Tibial nerve (tissue), 4 donors: ENCODE measurements at regions not wholly inside any gene's neighbourhood (a gene's known extent, or its start where the extent isn't known, plus 50 kb on each side); places are given as distances from the start of the nearest gene placed in this dataset.
A peak's percentile ranks its signal among the peaks of the same experiment; 100 is the strongest.

Experiments used
- DNase-seq, 2 donors: peaks; one replicate each; pipeline ENCODE4 v3.0.0-alpha.2; 2019; ENCODE audit warnings: low spot score in 2 of 2
- H3K27ac ChIP-seq, 4 donors: fragments of 200-600 bp; sonication (generic) in 3 of 4; one replicate each; pipeline ENCODE4 v1.5.1; 2017 to 2019; ENCODE audit warnings: mild to moderate bottlenecking in 1 of 4
- H3K27me3 ChIP-seq, 2 donors: fragments of 200-600 bp; sonication (generic) in 1 of 2; one replicate each; pipeline versions ENCODE4 v1.5.1 to v1.6.0; 2017 to 2019
- H3K36me3 ChIP-seq, 3 donors: fragments of 200-600 bp; sonication (generic); one replicate each; pipeline ENCODE4 v1.5.1; 2018 to 2019
- H3K4me1 ChIP-seq, 4 donors: fragments of 200-600 bp; sonication (generic) in 3 of 4; one replicate each; pipeline ENCODE4 v1.5.1; 2017 to 2019
- H3K4me3 ChIP-seq, 4 donors: fragments of 200-600 bp; sonication (generic) in 3 of 4; one replicate each; pipeline ENCODE4 v1.5.1; 2017 to 2019; ENCODE audit warnings: mild to moderate bottlenecking in 1 of 4, moderate library complexity in 1 of 4
- H3K9me3 ChIP-seq, 4 donors: fragments of 200-600 bp; sonication (generic) in 3 of 4; one replicate each; pipeline ENCODE4 v1.5.1; 2017 to 2019
- EP300 ChIP-seq, 2 donors: sonication (generic); formaldehyde crosslinking; IDR thresholded peaks; one replicate each; pipeline ENCODE4 v1.6.1; 2017; ENCODE audit warnings: antibody characterized with exemption in 2 of 2, mild to moderate bottlenecking in 1 of 2
- POLR2A ChIP-seq, 2 donors: fragments of 450-650 bp; IDR thresholded peaks; one replicate each; pipeline ENCODE4 v1.6.1; 2017; ENCODE audit warnings: antibody characterized with exemption in 2 of 2, mild to moderate bottlenecking in 2 of 2, moderate library complexity in 2 of 2
- WGBS, 2 donors: methylation state at CpG; one replicate each; pipeline ENCODE4 v1.1.5; 2018; 5-methylcytosine and 5-hydroxymethylcytosine counted together
- TF ChIP-seq, protein P1 (sequence below), 5 experiments: fragments of 200-600 bp in 3 of 5; fragments of 450-650 bp in 2 of 5; sonication (generic) in 3 of 5; IDR thresholded peaks; one replicate each; pipeline ENCODE4 v1.5.1; 2016 to 2019; ENCODE audit warnings: antibody characterized with exemption in 5 of 5, mild to moderate bottlenecking in 3 of 5, moderate library complexity in 2 of 5

DNA sequence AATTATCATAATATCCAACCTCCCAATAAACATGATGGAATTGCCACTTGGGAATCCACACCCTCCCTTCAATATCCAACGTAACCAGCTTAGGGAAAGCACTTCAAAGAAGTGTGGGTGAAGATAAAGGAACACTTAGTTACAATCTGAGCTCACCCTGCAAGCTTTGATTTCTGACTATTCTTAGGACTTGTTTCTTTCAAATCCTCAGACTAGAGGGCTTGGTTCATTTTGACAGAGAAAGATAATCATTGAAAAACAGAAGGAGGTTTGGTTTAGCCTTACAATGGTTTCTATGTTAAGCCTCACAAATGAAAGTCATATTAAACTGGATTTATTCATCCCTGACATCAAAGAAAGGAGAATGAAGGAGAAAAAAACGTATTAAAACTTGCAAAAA is 57.9 kb upstream of the SYT13 start:
- no peak for DNase-seq
- no peak overlapping the region for H3K27ac ChIP-seq
- WGBS, 2 donors = 28 to 36% methylated on average over 2 of the region's 2 CpGs
- TF ChIP-seq, protein P1, sequence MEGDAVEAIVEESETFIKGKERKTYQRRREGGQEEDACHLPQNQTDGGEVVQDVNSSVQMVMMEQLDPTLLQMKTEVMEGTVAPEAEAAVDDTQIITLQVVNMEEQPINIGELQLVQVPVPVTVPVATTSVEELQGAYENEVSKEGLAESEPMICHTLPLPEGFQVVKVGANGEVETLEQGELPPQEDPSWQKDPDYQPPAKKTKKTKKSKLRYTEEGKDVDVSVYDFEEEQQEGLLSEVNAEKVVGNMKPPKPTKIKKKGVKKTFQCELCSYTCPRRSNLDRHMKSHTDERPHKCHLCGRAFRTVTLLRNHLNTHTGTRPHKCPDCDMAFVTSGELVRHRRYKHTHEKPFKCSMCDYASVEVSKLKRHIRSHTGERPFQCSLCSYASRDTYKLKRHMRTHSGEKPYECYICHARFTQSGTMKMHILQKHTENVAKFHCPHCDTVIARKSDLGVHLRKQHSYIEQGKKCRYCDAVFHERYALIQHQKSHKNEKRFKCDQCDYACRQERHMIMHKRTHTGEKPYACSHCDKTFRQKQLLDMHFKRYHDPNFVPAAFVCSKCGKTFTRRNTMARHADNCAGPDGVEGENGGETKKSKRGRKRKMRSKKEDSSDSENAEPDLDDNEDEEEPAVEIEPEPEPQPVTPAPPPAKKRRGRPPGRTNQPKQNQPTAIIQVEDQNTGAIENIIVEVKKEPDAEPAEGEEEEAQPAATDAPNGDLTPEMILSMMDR (IDR thresholded peaks at IDR 0.05) = no peak
- TF ChIP-seq POLR2A (IDR thresholded peaks at IDR 0.05) (no peak), EP300 (IDR thresholded peaks at IDR 0.05) (no peak)
- H3K4me1 ChIP-seq = peaks cover 0 to 11% (median 0%) of the 10 kb centered on the region in 4 donors
- H3K27me3 ChIP-seq = peaks cover 0 to 15% of the 10 kb centered on the region in 2 donors
- no peak overlapping the region for H3K4me3 ChIP-seq
- no peaks in the 10 kb centered on the region for H3K9me3 ChIP-seq
- H3K36me3 ChIP-seq = no peaks in the 10 kb centered on the region

DNA sequence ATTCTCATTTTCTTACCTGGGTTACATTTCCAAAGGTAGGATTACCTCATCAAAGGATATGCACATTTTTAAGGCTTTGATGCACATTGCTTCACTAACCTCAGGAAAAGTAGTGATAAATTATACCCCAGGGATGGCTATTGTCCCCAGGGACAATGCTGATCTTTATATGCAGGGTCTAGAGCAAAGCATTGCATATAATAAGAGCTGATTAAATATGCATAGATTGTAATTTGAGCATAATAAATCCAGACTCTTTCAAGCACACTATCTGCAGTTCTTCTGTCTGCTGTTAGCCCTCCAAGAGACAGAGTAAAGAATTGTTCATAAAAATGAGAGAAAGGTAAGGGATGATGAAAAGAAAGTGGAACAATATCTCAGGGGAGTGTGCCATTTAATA is 57.3 kb upstream of the SYT13 start:
- Histone ChIP-seq H3K36me3 (no peaks in the 10 kb centered on the region), H3K9me3 (no peaks in the 10 kb centered on the region)
- no peak for DNase-seq

DNA sequence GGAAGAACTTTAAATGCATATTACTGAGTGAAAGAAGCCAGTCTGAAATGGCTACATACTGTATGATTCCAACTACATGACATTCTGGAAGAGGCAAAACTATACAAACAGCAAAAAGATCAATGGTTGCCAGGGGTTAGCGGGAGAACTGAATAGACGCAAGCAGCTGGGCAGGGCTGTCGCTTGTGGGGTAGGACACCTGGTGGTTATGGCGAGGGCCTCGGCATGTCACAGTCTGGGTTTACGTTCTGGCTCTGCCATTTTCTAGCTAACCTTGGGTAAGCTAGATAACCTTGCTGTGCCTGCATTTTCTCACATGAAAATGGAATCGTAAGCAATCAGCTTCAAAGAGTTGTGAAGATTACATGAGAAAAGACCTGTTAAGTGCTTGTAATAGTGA is 55.2 kb upstream of the SYT13 start:
- no peak for TF ChIP-seq EP300 (IDR thresholded peaks at IDR 0.05)
- TF ChIP-seq, protein P1 (IDR thresholded peaks at IDR 0.05) = no peak
- no peak for TF ChIP-seq POLR2A (IDR thresholded peaks at IDR 0.05)
- H3K4me3 ChIP-seq = no peak overlapping the region
- H3K36me3 ChIP-seq = no peaks in the 10 kb centered on the region
- H3K4me1 ChIP-seq = peaks cover 0 to 11% (median 0%) of the 10 kb centered on the region in 4 donors
- no peak overlapping the region for H3K27ac ChIP-seq
- peaks cover 0 to 11% of the 10 kb centered on the region in 2 donors for H3K27me3 ChIP-seq
- DNase-seq = no peak
- no peaks in the 10 kb centered on the region for H3K9me3 ChIP-seq
- 90 to 91% methylated on average over 7 of the region's 7 CpGs for WGBS, 2 donors

More for the DNA sequence above, 57.3 kb upstream of the SYT13 start:
- peaks cover 0 to 15% of the 10 kb centered on the region in 2 donors for H3K27me3 ChIP-seq
- H3K4me1 ChIP-seq = peaks cover 0 to 11% (median 0%) of the 10 kb centered on the region in 4 donors
- H3K27ac ChIP-seq = no peak overlapping the region
- TF ChIP-seq POLR2A (IDR thresholded peaks at IDR 0.05) (no peak), EP300 (IDR thresholded peaks at IDR 0.05) (no peak)
- TF ChIP-seq, protein P1 (IDR thresholded peaks at IDR 0.05) = no peak
- H3K4me3 ChIP-seq = no peak overlapping the region

DNA sequence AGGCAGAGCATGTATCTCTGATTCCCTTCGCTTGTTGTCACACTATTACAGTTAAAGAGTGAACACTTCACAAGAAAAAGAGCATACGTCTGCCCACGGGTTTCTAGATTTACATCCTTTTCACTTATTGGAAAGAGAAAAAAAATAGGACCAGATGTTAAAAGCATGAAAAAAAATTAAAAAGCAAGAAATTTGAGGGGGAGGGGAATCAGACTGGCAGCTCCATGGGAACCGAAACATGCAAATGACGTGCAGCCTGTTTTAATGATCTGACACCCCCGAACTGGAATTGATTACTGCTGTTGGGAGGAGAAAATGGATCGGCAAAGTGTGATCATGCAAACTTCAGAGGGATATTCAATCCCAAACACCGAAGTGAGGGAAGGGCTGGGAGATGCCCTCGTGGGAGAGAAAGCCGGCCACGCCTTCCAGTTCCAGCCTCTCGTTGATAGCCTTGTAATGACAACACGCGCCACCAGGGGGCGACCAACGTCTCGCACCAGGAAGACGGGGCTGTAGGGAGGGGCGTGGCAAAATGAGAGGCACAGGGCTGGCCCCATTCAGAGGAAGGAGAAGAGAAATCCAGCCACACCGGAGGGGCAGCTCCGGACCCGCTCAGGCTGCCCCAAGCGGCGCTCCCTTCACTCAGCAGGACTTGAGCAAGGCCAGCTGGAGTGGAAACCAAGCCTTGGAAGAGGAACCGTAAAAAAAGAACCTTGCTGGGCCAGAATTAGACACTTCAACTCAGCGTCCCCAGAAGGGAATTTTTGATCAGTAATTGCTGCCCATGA is 53.8 kb upstream of the SYT13 start:
- Histone ChIP-seq H3K9me3 (no peaks in the 10 kb centered on the region), H3K4me1 (peaks cover 0 to 11% (median 0%) of the 10 kb centered on the region in 4 donors), H3K27me3 (no peaks in the 10 kb centered on the region), H3K4me3 (peak overlapping the region in 3 of 4 donors; percentile 1 to 24 (median 13)), H3K27ac (no peak overlapping the region), H3K36me3 (no peaks in the 10 kb centered on the region)
- 10 to 11% methylated on average over 26 of the region's 26 CpGs for WGBS, 2 donors
- TF ChIP-seq, protein P1 (IDR thresholded peaks at IDR 0.05) = peak; percentile 86 to 96 (median 90)
- TF ChIP-seq EP300 (IDR thresholded peaks at IDR 0.05) (no peak), POLR2A (IDR thresholded peaks at IDR 0.05) (no peak)
- peak; percentile 89 to 96 for DNase-seq

DNA sequence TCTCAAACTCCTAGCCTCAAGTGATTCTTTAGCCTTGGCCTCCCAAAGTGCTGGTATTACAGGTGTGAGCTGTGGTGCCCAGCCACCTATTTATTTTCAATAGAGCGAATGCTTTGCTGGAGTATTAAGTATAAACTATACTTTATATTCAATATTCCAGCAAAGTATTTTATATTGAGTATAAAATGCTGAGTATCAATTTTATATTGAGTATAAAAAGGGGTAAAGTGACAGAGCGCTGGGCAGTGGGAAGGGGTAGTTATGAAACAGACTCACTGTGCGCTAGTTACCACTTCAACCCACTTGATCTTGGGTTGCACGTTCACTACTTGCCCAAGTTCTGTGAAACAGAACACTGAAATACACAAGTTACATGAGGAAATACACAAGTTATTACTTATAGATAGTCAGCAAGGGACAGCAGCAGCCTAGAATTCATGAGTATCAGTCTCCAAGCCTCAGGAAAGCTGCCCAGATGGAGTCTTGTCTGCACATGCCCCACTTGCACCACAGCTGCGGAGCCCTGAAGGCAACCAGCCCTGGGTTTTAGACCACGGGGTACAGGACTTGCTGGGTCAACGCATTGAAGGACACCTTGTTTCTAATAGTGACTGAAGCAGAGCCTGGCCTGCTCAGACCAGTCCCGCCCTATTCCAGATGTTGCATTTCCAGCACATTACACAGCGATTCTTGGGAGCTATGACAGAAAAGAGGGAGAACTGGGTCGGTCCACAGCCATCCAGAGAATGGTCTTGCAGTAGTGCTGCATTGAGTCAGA is 51.6 kb upstream of the SYT13 start:
- Histone ChIP-seq H3K36me3 (no peaks in the 10 kb centered on the region), H3K27ac (no peak overlapping the region), H3K4me1 (peaks cover 0 to 13% (median 0%) of the 10 kb centered on the region in 4 donors), H3K4me3 (no peak overlapping the region), H3K9me3 (no peaks in the 10 kb centered on the region), H3K27me3 (no peaks in the 10 kb centered on the region)
- WGBS, 2 donors = 86 to 89% methylated on average over 8 to 10 of the region's 10 CpGs
- TF ChIP-seq EP300 (IDR thresholded peaks at IDR 0.05) = no peak
- TF ChIP-seq, protein P1 (IDR thresholded peaks at IDR 0.05) = no peak
- TF ChIP-seq POLR2A (IDR thresholded peaks at IDR 0.05) = no peak
- DNase-seq = no peak
